ENCODE measurements at regions not wholly inside any gene's neighbourhood (a gene's known extent, or its start where the extent isn't known, plus 50 kb on each side); places are given as distances from the start of the nearest gene placed in this dataset.

DNA sequence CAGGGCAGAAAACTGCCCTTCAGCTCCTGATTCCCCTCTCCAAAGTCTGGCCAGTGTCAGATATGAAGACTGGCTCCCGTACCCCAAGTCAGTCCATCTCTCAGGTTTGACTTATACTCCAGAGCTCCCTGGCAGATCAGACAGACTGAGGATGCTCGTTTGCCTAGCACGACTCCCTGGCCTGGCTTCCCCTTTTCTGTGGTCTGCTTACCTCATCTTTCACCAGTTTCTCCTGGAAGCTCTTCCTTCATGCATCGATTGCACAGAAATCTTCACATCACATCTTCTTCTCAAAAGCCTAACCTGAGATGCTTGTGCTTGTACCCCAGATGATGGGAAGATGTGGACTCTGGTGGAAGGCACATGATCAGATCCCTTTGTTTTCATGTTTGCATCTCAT, 387.9 kb upstream of the POU3F3 start:
- DNase-seq: no peak

DNA sequence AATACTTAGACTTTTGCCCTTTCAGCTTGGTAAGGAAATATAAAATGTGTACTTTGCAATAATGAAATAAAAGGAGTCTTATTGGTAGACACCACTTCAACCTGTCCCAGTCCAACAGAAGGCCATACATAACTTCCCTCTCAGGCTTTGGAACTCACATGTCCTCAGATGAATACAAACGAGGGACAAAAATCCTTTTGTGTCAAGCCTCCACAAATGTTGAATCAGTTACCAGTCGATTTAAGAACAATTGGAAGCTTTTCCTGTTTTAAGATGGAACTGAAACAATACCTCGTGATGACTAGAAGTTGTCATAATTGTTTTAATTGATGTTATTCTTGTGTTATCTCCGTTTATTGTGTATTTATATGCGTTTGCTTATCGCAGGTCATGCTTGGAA, 385.1 kb upstream of the POU3F3 start:
- DNase-seq: no peak

DNA sequence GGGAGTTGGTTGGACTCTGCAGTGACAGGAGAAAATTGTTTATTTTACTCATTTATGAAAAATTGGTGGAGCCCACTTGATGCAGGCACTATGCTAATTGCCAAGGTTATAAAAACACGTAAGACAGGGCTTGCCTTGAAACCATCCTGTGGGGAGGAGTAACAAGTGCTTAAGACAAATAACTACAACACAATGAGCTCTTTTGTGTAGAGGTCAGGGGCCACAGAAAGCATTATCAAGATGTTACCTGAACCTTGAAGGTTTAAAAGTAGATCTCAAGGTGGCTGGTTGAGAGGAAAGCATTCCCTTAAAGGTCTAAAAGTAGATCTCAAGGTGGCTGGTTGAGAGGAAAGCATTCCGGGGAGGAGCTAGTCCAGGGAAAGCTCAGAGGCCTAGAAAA, 381.8 kb upstream of the POU3F3 start:
- no peak for DNase-seq

DNA sequence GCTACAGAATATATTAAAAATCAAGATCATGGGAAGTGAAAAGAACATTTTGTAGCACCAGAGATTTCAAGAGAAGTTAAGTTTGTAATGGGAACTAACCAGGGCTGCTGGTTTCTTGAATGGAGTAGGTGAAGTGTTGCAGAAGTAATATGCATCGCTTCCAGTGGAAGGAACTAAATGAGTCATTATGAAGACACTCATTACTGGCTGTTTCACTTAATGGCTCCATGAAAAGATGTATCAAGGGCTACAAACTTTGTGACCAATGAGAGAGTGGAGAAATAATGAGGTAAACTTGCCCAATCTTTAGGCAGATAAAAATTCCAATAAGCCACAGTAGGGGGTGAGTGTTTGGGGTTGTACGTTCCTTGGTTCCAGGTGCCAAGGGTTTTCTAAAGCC, 380.4 kb upstream of the POU3F3 start:
- no peak for DNase-seq

DNA sequence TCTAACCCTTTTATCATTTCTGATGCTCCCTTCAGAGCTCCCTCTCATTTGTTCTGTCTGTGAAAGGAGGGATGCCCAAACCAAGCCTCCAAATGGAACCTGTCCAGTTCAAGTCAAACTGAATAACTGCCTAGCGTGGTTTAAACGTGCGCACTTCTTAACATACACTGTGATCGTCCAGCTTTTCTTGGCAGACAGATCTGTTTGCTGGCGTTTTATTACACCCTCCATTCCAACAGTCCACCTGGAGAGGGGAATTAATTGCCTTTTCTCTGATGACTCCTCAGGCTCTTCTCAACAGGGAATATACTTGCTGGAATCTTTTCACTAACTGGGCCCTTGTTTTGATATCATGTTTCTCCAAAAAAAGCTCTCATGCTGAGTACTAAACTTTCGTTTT, 379.2 kb upstream of the POU3F3 start:
- DNase-seq: no peak

DNA sequence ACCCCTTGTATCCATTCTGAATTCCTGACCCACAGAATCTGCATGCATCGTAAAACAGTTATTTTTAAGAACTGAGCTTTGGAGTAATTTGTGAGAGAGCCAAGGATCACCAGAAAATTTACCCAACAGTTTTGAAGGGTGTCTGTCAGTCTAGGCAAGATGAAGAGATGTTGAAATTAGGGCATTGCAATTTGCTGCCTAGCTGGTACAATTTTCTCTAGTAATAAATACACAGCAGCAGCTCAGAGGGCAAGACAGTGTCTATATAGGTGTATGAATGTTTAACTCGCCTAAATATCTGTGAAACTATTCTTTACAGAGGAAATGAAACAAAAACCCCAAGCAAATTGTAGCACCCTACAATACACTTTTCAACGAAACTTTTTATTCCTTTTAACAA, 377.8 kb upstream of the POU3F3 start:
- no peak for DNase-seq

DNA sequence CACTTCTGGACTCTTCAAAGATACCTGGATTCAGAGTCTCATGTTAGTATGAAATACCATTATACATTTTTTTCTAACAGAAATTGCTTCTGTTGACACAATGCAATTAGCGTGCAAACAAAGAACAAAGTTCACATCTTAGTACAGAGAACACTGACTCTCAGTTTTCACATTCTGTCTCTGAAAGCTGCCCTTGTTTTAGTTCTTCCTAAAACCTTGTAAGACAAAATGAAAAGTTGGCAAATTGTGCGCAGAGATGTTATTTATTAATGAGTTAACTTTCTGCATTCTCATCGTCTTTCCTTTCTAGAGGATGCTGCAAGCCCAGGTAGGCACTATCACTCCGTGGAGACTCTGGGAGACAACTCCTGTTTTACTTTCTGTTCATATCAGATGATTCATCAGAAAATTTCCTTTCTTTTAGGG, 377.3 kb upstream of the POU3F3 start:
- no peak for DNase-seq

DNA sequence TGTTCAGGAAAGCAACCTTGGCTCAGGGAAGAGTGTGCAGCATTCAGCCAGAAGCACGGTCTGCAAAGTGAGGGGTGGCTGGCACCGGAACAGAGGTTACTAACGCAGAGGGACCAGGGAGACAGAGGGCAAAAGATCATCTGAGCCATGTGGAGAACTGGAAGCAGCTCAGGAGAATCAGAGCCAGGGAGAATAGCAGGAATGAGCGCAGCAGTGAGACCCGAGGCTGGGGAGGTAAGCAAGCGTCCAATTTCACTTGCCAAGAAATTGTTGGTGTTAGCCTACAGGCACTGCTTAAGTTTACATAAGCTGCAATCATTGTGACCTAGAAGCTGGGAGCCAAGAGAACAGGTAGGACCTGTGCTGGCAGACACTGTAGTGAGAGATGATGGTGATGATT, 372.6 kb upstream of the POU3F3 start:
- no peak for DNase-seq

DNA sequence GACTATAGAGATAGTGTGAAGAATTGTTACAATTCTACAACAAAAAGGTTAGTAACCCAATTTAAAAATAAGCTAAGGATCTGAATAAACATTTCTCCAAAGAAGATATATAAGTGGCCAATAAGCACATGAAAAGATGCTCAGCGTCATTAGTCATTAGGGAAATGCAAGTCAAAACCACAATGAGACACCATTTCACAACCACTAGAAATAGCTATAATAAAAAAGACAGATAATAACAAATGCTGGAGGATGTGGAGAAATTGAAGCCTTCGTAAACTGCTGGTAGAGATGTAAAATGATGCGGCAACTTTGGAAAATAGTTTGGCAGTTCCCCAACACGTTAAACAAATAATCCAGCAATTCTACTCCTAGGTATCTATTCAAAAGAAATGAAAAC, 366.5 kb upstream of the POU3F3 start:
- no peak for DNase-seq

DNA sequence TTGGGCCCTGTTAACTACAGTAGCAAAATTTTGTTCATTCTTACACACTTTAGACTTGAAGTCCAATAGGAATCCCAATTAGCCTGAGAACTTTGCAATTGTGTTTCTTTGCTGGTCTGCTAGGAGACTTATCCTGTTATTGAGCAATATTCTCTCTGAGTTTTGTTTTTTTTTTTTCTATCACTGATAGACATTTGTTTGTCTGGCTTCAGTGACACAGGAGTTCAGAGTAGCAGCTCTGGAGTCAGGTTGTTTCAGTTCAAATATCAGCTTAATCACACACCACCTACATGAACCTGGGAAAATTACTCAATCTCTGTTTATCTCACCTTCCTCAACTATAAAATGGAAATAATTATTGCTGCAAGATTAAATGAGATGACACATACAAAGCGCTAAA, 360.2 kb upstream of the POU3F3 start:
- DNase-seq: no peak

DNA sequence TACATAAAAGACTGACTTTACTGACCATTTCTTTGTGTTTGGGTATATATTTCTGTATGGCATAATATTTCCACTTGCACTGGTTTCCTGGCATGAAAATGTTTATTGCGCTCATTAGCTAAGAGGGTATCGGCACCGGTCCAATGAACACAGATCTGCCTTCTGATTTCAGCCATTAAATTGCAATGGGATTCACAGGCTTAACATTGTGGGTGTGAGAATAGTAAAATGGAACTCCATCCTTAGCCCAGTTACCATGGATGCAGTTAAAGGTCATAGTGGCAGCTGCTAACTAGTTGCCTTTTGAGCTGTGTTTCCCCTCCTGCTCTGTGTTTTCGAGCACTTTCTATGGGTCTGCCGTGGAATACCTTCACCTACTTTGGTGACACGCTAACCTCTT, 352.6 kb upstream of the POU3F3 start:
- no peak for DNase-seq

DNA sequence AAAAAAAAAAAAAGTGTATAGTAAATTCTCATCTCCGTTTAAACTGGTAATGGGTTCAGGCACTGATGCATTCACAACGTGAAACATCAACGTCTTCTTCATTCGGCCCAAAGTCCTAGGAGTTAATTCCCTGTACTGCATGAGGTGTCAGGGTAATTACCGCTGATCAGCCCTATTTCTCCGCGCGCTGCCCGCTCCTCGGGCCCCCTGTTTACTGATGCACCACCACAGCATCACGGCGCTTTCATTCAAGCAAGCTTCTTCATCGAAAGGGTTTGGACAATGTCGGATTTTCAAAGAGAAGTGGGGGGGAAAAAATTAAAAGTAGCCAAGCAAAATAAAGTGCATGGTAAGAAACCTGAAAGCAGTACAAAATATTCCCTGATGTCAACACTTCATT, 352.0 kb upstream of the POU3F3 start:
- no peak for DNase-seq

DNA sequence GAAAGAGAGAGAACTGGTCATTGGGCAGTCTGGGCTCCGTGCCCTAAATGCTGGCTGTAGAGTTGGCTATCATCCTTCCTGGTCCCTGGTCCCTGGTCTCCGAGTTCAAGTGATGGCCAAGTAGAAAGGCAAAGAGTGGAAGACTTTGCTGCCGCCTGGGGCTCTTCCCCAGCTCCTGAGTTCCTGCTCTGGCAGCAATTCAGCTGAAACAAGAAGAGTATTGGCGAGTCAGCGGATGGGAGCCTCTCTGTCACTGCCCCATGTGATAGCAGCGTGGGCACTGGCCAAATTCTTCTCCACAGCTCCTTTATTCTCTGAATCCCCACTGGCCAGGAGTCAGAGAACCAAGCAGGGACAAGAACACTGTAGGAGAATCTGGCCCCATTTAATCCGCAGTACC, 351.0 kb upstream of the POU3F3 start:
- no peak for DNase-seq

DNA sequence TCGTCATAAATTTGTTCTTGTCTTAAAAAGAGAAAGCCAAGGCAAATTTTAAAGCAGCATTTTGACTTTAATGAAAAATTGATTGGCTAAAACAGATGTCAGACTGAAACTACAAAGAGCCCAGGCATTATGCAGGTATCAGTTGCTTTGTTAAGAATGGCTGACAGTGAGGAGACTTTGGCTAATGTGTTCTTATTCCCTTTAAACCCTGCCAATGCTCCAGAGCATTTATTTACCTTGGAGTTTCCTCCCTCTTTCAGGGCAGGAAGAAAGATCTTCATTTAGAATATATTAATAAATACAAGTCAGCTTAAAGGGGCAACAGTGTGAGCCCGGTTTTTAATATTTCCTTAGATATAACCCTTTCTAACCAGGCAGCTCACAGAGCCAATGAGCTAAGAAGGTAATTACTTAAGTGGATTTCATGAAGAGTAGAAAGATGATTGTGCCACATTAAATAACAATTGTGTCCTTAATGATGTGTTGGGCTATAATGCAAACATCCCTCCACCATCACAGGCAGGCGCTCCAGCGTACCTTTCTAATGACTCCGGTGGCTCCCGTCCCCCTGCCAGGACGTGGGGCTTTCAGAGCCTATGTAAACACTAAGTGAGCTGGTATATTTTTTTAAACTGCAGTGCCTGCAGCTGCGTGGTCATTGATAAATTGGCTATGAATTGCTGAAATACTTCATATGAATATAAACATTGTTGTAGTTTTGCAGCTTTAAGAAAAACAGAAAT, 349.4 kb upstream of the POU3F3 start:
- no peak for DNase-seq

DNA sequence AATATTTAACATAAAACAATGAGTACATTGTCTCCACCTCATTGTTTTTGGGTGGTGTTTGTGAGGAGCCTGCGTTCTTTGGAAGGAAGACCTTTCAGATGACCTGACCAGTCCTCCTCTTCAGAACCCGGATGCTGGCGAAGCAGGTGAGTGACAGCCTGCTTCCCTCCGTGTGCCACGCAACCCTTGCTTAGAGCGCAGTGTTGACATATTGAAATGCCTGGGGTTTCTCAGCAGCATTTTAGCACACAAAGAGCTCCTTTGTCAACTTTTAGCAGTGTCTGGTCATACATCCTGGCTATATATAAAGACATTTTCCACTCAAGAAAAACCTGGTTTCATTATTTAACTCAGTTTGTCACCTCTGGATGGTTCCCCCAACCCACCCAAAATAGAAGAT, 335.7 kb upstream of the POU3F3 start:
- no peak for DNase-seq

DNA sequence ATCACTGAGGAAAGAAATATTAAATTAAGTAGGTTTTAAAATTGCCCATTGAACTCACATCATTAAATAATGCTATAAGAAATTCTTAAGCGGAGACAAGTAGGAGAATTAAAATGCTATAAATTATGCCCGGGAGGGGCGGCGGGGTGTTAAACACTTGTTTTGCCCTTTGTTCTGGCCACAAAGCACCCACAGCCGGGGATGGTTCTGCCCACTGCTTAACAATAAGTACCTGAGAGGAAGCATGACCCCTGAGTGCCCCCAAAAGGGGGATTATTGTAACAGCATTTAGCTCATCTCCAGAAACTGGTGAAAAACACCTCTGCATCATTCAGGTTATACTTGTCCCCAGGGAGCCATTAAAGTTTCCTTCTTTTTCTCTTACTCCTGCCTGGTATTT, 332.7 kb upstream of the POU3F3 start:
- no peak for DNase-seq

DNA sequence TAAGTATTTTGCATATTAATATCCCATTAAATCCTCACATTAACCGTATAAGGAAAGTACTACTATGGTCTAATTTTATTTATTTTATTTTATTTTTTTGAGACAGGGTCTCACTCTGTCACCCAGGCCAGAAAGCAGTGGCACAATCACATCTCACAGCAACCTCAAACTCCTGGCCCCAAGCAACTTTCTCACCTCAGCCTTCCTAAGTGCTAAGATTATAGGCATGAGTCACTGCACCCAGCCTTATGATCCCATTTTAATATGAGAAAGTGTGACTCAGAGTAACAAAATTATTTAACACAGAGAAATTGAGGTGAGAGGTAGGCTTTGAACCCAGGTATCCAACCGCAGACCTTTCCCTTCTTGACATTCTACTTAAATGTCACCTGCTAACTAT, 330.0 kb upstream of the POU3F3 start:
- DNase-seq: no peak

DNA sequence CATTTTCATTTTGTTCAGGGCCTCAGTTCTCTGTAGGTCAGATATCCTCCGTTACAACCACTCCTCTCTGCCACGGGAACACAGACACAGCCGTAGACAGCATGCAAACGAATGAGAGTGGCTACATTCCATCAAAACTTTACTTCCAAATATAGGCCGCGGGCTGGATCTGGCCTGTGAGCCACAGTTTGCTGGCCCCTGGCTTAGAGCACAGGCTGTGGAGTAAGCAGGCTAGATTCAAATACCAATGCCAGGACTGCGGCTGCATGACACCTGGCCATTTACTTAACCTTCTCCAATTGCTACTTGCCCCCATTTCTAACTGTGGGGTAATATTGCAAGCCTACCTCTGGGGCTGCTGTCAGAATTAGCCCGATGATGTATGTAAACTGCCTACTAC, 325.8 kb upstream of the POU3F3 start:
- DNase-seq: no peak

DNA sequence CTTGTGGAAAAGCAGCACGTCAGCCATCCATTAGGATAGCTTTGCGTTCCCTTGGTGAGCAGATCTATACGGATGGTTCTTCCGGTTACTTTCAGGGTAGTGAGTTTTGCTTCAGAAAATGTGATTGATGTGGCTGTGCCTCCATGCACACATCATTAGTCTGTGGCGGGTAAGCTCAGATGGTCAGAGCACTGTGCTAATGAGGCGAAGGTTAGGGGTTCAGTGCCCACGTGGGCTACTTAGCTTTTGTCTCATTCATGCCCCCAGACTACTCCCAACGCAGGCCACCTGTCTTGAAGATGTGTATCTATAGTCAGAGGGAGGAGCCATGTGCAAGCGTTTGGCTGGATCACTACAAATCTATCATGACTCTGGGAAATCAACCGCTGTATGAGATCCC, 322.8 kb upstream of the POU3F3 start:
- DNase-seq: no peak

DNA sequence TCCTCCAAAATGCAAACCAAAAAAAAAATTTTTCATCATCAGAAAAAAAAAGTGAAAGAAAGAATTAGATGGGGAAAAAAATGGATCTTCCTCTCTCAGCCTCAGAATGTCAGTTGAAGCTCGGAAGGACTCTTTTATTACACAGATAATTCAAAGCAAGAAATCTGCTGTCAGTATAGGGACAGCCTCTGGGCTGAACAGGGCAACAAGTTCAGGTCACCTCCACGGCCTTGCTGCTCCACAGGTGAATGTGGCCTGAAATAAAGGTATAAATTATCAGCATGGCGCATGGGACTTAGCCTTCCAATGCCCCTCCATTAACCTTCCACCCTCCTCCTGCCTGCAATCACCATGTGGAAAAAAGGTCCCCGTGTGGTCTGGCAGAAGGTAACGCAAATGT, 316.8 kb upstream of the POU3F3 start:
- no peak for DNase-seq

DNA sequence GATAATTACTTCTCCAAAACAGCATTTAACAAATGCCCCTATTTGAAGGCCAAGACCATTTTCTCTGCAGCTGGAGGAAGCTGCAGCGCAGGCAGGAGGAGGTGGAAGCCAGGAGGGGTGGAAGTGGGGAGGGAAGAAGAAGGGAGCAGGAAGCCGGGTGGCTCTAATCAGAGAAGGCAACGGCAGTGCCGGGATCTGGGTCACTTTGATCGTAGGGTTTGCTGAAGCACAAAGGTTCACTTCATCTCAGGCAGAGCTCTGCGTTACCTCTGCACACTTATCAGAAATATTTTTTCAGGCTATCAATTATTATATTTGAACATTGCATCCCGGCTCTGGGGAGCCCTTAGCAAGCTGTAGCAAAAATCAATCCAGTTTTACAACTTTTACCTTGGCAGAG, 315.8 kb upstream of the POU3F3 start:
- DNase-seq: no peak

DNA sequence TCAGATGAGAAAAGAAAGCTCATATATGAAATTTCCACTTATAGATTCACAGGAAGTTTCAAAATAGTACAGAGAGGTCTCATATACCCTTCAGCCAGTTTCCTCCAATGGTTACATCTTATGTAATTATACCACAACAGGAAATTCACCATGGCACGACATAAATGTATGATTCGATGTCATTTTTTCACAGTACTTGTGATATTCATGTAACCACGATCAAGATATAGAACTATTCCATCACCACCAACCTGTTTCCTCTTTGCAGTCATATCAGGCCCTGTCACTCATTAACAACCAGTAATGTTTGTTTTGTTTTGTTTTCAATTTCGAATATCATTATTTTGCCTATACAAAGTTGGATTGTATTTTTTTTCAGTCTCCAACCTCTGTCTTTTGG, 314.3 kb upstream of the POU3F3 start:
- no peak for DNase-seq

DNA sequence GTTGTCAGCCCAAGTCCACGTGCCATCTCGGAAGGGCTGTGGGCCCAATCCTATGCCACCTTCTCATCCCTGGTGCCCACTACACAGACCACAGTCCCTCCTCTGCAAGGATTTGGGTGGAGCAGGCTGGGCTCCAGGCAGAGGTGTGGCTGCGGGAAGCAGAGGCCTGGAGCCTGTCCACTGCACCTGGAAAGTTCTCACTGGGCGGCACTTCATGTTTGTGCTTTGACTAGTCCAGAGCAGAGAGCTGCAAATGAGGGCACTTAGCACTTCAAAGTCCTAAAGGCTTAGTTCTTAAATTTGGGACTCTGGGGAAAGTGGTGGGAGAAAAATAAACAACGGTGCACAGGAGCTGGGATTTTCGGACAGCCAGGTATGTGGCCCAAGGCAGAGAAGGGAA, 308.9 kb upstream of the POU3F3 start:
- DNase-seq: no peak

DNA sequence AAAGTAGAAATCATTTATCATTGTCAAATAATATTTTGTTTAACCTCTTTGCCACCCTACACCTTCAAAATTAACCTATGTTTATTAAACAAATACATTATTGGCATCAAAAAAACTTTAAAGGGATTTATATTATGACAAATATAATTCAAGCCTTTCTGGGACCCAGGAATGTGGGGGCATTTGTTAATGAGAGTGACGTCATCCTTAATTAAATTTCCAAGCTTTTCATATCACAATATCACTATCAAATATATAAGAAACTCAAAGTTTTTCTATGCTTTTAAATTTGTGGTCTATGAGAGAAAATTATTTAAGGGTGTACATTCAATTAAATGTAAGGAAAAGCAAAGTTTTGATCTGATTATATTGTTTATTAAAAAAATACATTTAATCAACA, 307.4 kb upstream of the POU3F3 start:
- DNase-seq: no peak

DNA sequence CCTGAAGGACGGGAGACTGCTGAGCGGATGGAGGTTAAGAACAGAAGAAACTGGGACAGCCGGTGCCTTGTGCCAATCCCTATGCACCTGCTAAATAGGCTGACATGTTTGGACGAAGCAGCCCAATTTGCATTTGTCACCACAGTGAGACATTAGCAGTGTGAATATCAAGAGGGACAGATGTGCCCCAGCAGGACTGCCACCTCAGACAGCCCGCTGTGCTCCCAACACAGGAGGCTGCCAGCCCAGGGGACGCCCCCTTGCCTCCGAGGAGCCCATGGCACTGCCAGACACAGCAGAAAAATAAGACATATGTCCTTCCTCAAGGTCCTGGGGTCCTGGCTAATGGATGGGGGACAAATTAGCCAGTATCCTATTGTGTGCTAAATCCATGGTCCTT, 306.7 kb upstream of the POU3F3 start:
- no peak for DNase-seq

DNA sequence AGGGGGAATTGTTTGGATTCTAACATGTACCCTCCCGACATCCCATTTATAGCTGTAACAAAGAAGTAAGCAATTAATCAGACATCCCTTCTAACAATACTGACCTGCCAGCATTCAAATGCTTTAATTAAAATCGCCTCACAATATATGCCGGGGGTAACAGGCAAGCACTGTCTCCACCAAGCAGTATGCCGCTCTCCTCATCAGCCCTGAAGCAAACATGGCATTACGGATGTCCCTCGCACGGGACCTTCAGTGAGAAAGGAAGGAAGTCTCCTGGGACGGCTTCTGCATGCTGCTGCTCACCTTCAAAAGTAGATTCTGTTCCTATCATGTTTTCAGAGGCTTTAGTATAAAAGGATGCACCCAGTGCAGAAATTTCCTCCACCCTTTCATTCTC, 292.7 kb upstream of the POU3F3 start:
- DNase-seq: no peak

Data from activated CD8-positive, alpha-beta memory T cell treated with anti-CD3 and anti-CD28 coated beads for 24 hours (primary cell).